Activated T-cell treated with anti-CD3 and anti-CD28 coated beads for 48 hours (primary cell): ENCODE measurements at regions not wholly inside any gene's neighbourhood (a gene's known extent, or its start where the extent isn't known, plus 50 kb on each side); places are given as distances from the start of the nearest gene placed in this dataset.
"Not testable (repeated sequence)": the region's sequence is repeated elsewhere in the genome, so short reads cannot be mapped to it uniquely, and the experiment has no call there.

Source experiments
- DNase-seq: peaks from one replicate; pipeline ENCODE4 v3.0.0-alpha.2; 2020; ENCODE audit warnings: low read depth

DNA sequence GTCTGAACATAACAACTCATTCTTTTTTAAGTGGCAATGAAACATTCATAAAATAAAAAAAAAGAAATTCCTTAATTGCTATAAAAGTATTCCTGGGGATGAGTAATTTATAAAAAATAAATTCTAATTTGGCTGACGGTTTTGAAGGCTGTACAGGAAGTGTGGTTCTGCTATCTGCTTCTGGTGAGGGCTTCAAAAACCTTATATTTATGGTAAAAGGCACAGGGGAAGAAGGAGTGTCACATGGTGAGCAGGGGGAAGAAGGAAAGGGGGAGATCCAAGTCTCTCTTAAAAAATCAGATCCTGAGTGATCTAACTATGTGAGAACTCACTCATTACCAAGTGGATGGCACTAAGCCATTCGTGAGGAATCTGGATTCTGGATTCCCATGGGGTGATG lies 539.0 kb downstream of the GOLGA6L6 start:
- not testable (repeated sequence) for DNase-seq

DNA sequence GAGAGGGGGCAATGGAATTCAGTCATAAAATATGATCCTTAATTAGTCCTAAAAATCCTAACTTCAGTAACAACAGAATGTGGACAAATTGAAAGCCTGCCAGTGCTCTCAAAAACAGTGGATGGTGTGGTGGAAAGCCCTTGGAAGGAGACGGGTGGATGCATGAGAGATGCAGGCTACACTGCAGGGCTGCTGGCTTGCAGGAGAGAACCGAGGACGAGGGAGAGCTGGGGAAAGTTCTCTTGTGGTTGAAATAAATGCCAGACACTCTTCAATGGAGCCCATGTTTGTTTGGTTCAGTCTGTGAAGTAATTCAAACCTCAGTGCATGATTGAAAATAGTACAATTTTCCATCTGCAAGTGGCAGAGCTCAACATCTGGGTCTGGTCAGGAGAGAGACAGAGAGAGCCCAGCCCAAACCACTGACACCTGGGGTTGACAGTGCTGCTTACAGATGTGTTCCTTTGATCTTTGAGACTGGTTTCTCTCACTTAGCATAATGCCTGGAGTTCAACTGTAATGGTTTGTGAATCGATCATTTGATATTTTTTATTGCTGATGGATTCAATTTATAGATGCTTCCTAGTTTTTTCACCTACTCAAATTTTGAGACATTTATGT lies 544.9 kb downstream of the GOLGA6L6 start:
- DNase-seq: not testable (repeated sequence)

DNA sequence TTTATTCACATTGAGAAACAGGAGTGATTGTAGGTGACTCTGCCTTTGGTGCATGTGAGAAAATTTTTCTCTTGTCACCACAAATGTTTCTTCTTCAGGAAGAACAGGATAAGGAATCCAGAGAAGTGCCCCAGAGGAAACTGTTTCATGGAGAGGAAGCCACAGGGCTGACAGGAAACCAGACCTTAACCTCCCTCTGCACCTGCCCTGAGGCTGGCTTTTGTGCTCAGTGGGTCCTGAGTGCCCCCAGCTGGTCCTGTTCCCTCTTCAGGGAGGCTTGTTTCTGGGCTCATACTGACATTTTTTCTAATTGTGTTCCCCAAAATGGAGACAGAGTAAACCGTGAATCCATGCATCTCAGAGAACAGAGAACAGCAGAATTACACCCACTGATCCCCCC lies 546.3 kb downstream of the GOLGA6L6 start:
- DNase-seq: not testable (repeated sequence)

DNA sequence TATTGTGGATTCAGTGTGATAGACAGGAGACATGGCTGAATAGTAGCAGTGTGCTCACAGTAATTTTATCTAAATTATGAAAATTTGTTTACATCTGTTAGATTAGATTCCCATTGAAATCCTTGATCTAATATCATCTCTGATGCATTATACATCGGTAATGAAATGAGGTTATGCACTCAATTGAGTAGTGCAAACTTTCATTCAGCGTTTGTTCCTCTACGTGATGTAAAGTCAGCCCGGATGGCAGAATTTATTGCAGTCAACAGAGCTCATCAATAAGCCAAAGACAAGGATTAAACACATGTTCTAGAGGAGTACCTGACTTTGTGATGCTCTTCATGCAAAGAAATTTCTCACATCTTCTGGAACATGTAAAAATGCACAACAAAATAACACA lies 549.2 kb downstream of the GOLGA6L6 start:
- DNase-seq: no peak

GRCh38 chr15:19988094-19988660 lies 553.4 kb downstream of the GOLGA6L6 start:
- DNase-seq: no peak

- no peak for DNase-seq
These were observed 554.1 kb downstream of the GOLGA6L6 start for GRCh38 chr15:19987389-19988048.

- no peak for DNase-seq
These were observed 557.5 kb downstream of the GOLGA6L6 start for GRCh38 chr15:19984101-19984500.

DNA sequence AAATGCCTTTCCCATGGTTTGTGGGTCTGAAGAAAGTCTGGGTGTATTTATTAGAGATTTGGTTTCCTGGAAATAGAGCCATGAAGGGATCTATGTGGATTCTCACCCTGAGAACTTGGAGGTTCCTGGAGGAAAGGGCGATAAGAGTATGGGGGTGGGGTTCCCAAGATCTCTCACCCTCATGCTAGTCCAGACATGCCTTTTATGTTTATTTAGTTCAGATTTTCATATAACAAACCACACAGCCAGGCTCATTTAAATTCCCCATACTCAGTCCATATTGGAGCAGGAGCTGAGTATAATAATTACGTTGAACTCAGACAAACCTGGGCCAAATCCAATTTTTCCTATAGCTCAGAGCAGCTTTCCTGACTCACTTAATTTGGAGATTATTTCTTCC lies 566.6 kb downstream of the GOLGA6L6 start:
- DNase-seq: no peak

- peak; percentile 12 for DNase-seq
These were observed 567.9 kb downstream of the GOLGA6L6 start for GRCh38 chr15:19973718-19974117.

- DNase-seq: not testable (repeated sequence)
These were observed 569.0 kb downstream of the GOLGA6L6 start for GRCh38 chr15:19972582-19972981.

- not testable (repeated sequence) for DNase-seq
These were observed 576.0 kb downstream of the GOLGA6L6 start for GRCh38 chr15:19965574-19965973.

DNA sequence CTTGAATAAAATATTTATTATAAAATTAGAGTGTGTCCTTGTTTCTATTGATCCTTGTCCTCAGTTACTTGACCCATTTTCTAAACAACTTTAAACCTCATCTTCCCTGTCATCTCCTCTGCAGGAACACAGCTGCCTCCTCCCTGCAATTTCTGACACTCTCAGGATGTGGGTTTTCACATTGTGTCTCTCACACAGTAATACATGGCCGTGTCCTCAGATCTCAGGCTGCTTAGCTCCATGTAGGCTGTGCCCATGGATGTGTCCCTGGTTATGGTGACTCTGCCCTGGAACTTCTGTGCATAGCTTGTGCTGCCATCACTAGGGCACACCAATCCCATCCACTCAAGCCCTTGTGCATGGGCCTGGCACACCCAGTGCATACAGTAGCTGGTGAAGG lies 577.1 kb downstream of the GOLGA6L6 start:
- DNase-seq: not testable (repeated sequence)

DNA sequence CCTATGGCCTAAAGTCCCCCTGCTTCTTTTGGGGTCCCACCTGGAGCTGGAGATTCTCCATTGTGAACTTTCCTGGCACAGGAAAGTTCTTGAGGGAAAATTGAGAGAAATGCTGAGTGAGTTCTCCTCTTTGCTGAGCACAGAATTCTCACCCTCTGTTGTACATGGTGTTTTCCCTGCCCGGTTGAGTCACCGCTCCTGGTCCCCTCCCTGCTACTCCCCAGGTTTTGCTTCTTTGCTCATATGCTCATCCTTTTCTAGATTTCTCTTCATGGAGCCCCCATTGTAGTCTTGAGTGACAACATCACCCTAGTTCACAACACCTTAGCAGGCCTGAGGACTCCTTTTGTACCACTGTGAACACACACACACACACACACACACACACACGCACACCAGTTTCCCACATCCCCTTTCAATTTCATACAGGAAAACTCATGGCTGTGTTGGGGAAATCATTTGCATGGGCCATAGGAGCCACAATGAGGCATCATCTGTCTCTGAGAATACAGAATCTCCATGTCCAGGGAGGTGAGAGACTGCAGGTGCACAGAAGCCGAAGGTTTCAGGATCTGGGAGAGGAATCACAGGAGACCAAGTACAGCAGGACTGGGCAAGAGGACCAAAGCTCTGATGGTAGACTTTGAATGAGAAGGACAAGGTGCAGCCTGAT lies 585.3 kb downstream of the GOLGA6L6 start:
- no peak for DNase-seq

DNA sequence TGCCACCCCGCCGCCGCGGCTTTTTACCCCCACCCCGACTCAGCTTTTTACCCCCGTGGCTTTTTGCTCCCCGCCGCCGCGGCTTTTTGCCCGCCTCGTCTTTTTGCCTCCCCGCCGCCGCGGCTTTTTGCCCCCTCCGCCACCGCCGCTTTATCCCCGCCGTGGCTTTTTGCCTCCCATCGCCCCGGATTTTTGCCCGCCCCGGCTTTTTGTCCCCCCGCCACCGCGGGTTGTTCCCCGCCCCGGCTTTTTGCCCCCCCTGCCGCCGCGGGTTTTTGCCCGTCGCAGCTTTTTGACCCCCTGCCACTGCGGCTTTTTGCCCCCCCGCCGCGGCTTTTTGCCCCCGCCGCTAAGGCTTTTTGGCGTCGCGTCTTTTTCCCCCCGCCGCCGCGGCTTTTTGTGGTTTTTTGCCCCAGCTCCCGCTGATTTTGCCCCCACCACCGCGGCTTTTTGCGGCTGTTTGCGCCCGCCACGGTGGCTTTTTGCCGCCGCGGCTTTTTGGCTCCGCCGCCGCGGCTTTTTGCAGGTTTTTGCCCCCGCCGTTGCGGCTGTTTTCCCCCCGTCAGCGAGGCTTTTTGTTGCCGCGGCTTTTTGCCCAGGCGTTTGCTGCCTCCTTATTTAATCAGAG lies 597.2 kb downstream of the GOLGA6L6 start:
- DNase-seq: no peak

- DNase-seq: no peak
These were observed 598.1 kb downstream of the GOLGA6L6 start for GRCh38 chr15:19943515-19943914.

- not testable (repeated sequence) for DNase-seq
These were observed 638.3 kb downstream of the GOLGA6L6 start for GRCh38 chr15:19903281-19903680.

DNA sequence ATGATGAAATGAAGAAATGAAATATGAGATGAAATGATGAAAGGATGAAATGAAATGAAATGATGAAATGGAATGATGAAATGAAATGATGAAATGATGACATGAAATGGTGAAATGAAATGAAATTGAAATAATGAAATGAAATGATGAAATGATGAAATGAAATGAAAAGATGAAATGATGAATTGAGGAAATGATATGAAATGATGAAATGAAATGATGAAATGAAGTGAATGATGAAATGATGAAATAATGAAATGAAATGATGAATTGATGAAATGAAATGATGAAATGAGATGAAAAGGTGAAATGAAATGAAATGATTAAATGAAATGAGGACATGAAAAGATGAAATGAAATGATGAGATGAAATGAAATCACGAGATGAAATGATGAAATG lies 639.2 kb downstream of the GOLGA6L6 start:
- not testable (repeated sequence) for DNase-seq

DNA sequence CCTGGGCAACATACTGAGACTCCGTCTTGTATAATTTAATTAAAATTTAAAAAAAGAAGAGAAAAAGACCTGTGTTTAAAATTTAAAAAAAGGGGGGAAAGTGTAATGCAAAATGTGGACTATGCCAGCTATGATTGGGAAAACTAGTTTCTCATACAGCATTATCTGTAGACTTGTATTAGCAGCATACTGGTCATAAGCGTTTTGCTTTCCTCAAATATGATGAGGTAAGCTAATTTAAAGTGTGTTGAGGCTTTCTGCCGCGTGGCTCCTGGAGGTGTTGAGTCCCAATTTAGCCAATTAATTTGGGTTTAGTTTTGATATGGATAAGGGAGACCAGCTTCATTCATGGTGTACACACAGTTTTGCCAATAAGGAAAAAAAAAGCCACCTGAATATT lies 640.2 kb downstream of the GOLGA6L6 start:
- DNase-seq: not testable (repeated sequence)

DNA sequence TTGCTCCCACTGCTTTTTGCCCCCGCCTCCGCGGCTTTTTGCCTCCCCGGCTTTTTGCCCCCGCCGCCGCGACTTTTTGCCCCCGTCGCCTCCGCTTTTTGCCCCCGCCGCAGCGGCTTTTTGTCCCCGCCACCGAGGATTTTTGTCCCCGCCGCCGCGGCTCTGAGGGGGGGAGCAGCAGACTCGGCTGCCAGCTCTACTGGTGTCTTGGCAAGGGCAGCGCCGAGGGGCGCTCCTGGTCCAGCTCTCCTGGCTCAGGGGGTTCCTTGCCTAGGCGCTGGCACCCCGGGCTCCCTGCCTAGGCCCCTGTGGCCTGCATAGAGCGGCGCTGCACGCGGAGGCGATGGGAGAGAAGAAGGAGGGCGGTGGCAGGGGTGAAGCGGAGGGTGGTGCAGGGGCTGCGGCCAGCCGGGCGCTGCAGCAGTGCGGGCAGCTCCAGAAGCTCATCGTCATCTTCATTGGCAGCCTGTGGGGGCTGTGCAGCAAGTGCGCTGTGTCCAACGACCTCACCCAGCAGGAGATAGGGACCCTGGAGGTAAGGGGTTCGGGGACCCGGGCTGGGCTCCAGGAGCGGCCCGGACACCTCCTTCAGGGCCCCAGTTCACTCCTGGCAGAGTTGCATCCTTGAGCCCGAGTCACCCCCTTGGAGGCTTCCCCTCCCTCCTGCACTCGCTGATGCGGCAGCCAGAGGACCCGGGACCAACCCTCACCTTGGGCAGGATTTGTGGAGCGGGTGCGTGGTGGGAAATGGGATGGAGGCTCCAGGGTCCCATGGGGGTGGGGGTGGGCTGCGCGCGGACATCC lies 642.4 kb downstream of the GOLGA6L6 start:
- no peak for DNase-seq

GRCh38 chr15:19888811-19889210 lies 652.8 kb downstream of the GOLGA6L6 start:
- not testable (repeated sequence) for DNase-seq

GRCh38 chr15:19844061-19844460 lies 697.5 kb downstream of the GOLGA6L6 start:
- DNase-seq: not testable (repeated sequence)
